ENCODE measurements at regions not wholly inside any gene's neighbourhood (a gene's known extent, or its start where the extent isn't known, plus 50 kb on each side); places are given as distances from the start of the nearest gene placed in this dataset.

- TF ChIP-seq CTCF (IDR thresholded peaks at IDR 0.05), result no peak
These were observed 418.4 kb upstream of the FSTL5 start for GRCh38 chr4:162582180-162582579.

DNA sequence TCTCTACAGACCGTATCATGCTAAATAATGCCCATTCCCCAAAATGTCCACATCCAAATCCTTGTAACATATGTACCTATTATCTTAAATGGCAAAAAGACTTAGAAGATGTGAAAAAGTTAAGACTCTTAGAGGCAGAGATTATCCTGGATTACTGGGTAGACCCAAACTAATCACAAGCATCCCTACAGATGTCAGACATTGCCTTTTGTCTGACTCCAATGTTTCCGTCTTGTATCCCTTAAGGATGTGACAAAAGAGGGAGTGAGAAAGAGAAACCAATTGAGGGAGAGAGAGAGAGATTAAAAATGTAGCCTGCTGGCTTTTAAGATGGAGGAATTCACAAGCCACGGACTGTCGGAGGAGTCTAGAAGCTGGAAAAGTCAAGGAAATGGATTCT is 401.9 kb upstream of the FSTL5 start:
- no peak for TF ChIP-seq CTCF (IDR thresholded peaks at IDR 0.05)

- TF ChIP-seq CTCF (IDR thresholded peaks at IDR 0.05), result no peak
These were observed 396.3 kb upstream of the FSTL5 start for GRCh38 chr4:162560073-162560472.

DNA sequence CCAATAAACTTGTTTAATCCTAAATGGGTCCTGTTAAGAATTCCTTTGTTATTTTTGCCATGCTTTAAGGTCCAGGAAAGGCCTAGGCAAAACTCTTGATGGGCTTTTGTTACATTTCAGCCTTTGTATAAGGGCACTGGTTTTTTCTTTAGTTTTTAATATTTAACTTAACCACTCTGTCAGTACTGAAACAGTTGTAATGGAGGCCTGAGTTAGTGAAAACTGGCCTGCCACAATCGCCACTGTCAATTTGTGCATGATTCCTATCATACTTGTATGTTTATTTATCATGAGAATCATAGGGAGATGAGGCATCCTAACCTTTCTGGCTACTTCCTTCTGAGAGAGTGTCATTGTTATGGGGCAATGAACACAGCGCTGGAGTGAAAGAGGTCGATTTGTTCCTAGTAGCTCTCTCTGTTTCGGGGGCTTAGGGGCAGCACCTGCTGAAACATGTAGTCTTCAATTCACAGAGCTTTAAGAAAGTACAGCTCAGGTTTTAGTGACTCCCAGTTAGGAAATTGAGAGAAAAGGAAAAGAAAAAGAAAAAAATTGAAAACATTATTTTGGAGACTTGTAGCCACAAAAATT is 393.8 kb upstream of the FSTL5 start:
- no peak for TF ChIP-seq CTCF (IDR thresholded peaks at IDR 0.05)

GRCh38 chr4:162535121-162535520 is 371.3 kb upstream of the FSTL5 start:
- TF ChIP-seq CTCF (IDR thresholded peaks at IDR 0.05), result no peak

GRCh38 chr4:162523171-162523570 is 359.4 kb upstream of the FSTL5 start:
- no peak for TF ChIP-seq CTCF (IDR thresholded peaks at IDR 0.05)

DNA sequence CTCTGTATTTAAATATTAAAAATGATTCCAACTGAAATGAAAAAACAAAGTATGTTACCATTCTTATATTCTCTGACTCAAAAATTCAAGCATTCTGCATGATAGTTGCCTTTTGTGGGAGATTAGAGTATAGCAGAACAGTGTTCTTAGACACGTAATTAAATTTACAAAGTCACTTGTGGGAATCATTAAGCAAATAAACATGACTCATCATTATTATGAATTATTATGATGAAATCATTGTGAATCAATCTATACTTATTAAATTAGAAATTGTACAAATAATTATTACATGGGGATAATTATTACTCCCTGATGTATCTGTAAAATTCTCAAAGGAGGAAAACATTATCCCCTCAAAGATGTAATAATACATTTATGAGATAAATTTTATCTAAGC is 358.9 kb upstream of the FSTL5 start:
- no peak for TF ChIP-seq CTCF (IDR thresholded peaks at IDR 0.05)

GRCh38 chr4:162510937-162511336 is 347.1 kb upstream of the FSTL5 start:
- TF ChIP-seq CTCF (IDR thresholded peaks at IDR 0.05), result no peak

Data from LNCAP (cell line).